COLO829 (cell line): ENCODE measurements at regions not wholly inside any gene's neighbourhood (a gene's known extent, or its start where the extent isn't known, plus 50 kb on each side); places are given as distances from the start of the nearest gene placed in this dataset.

ENCODE experiments used
- DNase-seq: peaks from one replicate; pipeline ENCODE4 v3.0.0; 2012; ENCODE audit warnings: low spot score

GRCh38 chr5:125505115-125505514 lies 758.7 kb upstream of the ZNF608 start:
- no peak for DNase-seq

- no peak for DNase-seq
These were observed 759.7 kb upstream of the ZNF608 start for GRCh38 chr5:125506124-125506523.

- DNase-seq: no peak
These were observed 761.8 kb upstream of the ZNF608 start for GRCh38 chr5:125508225-125508624.

GRCh38 chr5:125510651-125511050 lies 764.2 kb upstream of the ZNF608 start:
- no peak for DNase-seq

GRCh38 chr5:125517973-125518550 lies 771.6 kb upstream of the ZNF608 start:
- DNase-seq: no peak

GRCh38 chr5:125521289-125521688 lies 774.9 kb upstream of the ZNF608 start:
- no peak for DNase-seq

- DNase-seq: no peak
These were observed 778.9 kb upstream of the ZNF608 start for GRCh38 chr5:125525356-125525755.

- no peak for DNase-seq
These were observed 780.5 kb upstream of the ZNF608 start for GRCh38 chr5:125526966-125527365.

GRCh38 chr5:125528881-125529280 lies 782.4 kb upstream of the ZNF608 start:
- DNase-seq: no peak

- DNase-seq: no peak
These were observed 784.6 kb upstream of the ZNF608 start for GRCh38 chr5:125530833-125531615.

GRCh38 chr5:125536095-125536494 lies 789.7 kb upstream of the ZNF608 start:
- no peak for DNase-seq

- no peak for DNase-seq
These were observed 790.1 kb upstream of the ZNF608 start for GRCh38 chr5:125536582-125536981.

GRCh38 chr5:125537661-125538060 lies 791.2 kb upstream of the ZNF608 start:
- DNase-seq: no peak

GRCh38 chr5:125538469-125538868 lies 792.0 kb upstream of the ZNF608 start:
- DNase-seq: no peak

GRCh38 chr5:125541085-125541484 lies 794.6 kb upstream of the ZNF608 start:
- no peak for DNase-seq

GRCh38 chr5:125549322-125549911 lies 803.0 kb upstream of the ZNF608 start:
- no peak for DNase-seq

GRCh38 chr5:125550274-125550673 lies 803.8 kb upstream of the ZNF608 start:
- DNase-seq: no peak

GRCh38 chr5:125551246-125551645 lies 804.8 kb upstream of the ZNF608 start:
- DNase-seq: no peak

GRCh38 chr5:125551797-125552196 lies 805.4 kb upstream of the ZNF608 start:
- no peak for DNase-seq

GRCh38 chr5:125552486-125552885 lies 806.0 kb upstream of the ZNF608 start:
- no peak for DNase-seq

GRCh38 chr5:125554355-125554754 lies 807.9 kb upstream of the ZNF608 start:
- no peak for DNase-seq

- no peak for DNase-seq
These were observed 809.2 kb upstream of the ZNF608 start for GRCh38 chr5:125555591-125555990.

GRCh38 chr5:125558016-125558415 lies 811.6 kb upstream of the ZNF608 start:
- DNase-seq: no peak

- no peak for DNase-seq
These were observed 812.0 kb upstream of the ZNF608 start for GRCh38 chr5:125558466-125558865.
